Ishikawa (cell line): ENCODE measurements at regions not wholly inside any gene's neighbourhood (a gene's known extent, or its start where the extent isn't known, plus 50 kb on each side); places are given as distances from the start of the nearest gene placed in this dataset.
A peak's percentile ranks its signal among the peaks of the same experiment; 100 is the strongest.

Experiments
- CEBPB ChIP-seq: IDR thresholded peaks from 2 replicates; pipeline ENCODE4 v1.6.1; 2012
- CREB1 ChIP-seq: IDR thresholded peaks from 2 replicates; pipeline ENCODE4 v1.6.1; 2012; ENCODE audit warnings: low read depth
- EGR1 ChIP-seq: IDR thresholded peaks from 2 replicates; pipeline ENCODE4 v1.6.1; 2012
- EP300 ChIP-seq: IDR thresholded peaks from 2 replicates; pipeline ENCODE4 v1.6.1; 2012; ENCODE audit warnings: borderline replicate concordance
- FOXM1 ChIP-seq: IDR thresholded peaks from 2 replicates; pipeline ENCODE4 v1.6.1; 2012; ENCODE audit warnings: low read depth, borderline replicate concordance
- NFIC ChIP-seq: IDR thresholded peaks from 2 replicates; pipeline ENCODE4 v1.6.1; 2012
- RAD21 ChIP-seq: IDR thresholded peaks from 2 replicates; pipeline ENCODE4 v1.6.1; 2012; ENCODE audit warnings: low read depth
- TAF1 ChIP-seq: IDR thresholded peaks from 2 replicates; pipeline ENCODE4 v1.6.1; 2012; ENCODE audit warnings: low read depth, mild to moderate bottlenecking
- TCF12 ChIP-seq: IDR thresholded peaks from 2 replicates; pipeline ENCODE4 v1.6.1; 2012; ENCODE audit warnings: low read depth
- TEAD4 ChIP-seq: IDR thresholded peaks from 2 replicates; pipeline ENCODE4 v1.6.1; 2012
- YY1 ChIP-seq: IDR thresholded peaks from 2 replicates; pipeline ENCODE4 v1.6.1; 2012; ENCODE audit warnings: low read depth
- ZBTB7A ChIP-seq: IDR thresholded peaks from 2 replicates; pipeline ENCODE4 v1.6.1; 2012; ENCODE audit warnings: low read depth
- TF ChIP-seq, protein P1 (sequence below): IDR thresholded peaks from 2 replicates; pipeline ENCODE4 v1.6.1; 2012; ENCODE audit warnings: low read depth, mild to moderate bottlenecking
- TF ChIP-seq, protein P2 (sequence below): IDR thresholded peaks from 2 replicates; pipeline ENCODE4 v1.6.1; 2012
- TF ChIP-seq, protein P3 (sequence below): IDR thresholded peaks from 2 replicates; pipeline ENCODE4 v1.6.1; 2012

DNA sequence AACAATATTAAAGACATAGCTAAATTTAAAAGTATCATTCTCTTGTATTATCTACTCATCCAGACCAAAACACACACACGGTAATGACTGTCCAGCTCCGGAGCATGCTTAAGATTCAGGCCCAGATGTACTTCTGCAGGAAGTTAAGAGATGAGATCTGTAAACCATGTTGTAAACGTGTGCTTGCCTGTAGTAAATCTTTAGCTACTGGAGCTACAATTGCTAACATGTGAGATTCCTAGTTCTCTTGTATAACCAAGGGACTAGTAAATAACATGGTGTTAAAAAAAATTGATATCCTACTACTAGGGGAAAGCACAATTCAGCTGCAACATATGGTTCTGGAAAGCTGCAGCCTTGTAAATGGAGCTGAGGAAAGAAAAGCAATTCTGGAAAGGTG is 651.7 kb upstream of the CCDC54 start:
- TF ChIP-seq CEBPB (no peak), ZBTB7A (no peak), RAD21 (no peak), FOXM1 (no peak), EP300 (no peak), NFIC (no peak), YY1 (no peak), TAF1 (no peak), TEAD4 (no peak), TCF12 (no peak), CREB1 (no peak), EGR1 (no peak)
- TF ChIP-seq, protein P1, sequence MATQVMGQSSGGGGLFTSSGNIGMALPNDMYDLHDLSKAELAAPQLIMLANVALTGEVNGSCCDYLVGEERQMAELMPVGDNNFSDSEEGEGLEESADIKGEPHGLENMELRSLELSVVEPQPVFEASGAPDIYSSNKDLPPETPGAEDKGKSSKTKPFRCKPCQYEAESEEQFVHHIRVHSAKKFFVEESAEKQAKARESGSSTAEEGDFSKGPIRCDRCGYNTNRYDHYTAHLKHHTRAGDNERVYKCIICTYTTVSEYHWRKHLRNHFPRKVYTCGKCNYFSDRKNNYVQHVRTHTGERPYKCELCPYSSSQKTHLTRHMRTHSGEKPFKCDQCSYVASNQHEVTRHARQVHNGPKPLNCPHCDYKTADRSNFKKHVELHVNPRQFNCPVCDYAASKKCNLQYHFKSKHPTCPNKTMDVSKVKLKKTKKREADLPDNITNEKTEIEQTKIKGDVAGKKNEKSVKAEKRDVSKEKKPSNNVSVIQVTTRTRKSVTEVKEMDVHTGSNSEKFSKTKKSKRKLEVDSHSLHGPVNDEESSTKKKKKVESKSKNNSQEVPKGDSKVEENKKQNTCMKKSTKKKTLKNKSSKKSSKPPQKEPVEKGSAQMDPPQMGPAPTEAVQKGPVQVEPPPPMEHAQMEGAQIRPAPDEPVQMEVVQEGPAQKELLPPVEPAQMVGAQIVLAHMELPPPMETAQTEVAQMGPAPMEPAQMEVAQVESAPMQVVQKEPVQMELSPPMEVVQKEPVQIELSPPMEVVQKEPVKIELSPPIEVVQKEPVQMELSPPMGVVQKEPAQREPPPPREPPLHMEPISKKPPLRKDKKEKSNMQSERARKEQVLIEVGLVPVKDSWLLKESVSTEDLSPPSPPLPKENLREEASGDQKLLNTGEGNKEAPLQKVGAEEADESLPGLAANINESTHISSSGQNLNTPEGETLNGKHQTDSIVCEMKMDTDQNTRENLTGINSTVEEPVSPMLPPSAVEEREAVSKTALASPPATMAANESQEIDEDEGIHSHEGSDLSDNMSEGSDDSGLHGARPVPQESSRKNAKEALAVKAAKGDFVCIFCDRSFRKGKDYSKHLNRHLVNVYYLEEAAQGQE: no peak
- TF ChIP-seq, protein P2, sequence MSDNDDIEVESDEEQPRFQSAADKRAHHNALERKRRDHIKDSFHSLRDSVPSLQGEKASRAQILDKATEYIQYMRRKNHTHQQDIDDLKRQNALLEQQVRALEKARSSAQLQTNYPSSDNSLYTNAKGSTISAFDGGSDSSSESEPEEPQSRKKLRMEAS: no peak
- TF ChIP-seq, protein P3, sequence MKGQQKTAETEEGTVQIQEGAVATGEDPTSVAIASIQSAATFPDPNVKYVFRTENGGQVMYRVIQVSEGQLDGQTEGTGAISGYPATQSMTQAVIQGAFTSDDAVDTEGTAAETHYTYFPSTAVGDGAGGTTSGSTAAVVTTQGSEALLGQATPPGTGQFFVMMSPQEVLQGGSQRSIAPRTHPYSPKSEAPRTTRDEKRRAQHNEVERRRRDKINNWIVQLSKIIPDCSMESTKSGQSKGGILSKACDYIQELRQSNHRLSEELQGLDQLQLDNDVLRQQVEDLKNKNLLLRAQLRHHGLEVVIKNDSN: no peak

DNA sequence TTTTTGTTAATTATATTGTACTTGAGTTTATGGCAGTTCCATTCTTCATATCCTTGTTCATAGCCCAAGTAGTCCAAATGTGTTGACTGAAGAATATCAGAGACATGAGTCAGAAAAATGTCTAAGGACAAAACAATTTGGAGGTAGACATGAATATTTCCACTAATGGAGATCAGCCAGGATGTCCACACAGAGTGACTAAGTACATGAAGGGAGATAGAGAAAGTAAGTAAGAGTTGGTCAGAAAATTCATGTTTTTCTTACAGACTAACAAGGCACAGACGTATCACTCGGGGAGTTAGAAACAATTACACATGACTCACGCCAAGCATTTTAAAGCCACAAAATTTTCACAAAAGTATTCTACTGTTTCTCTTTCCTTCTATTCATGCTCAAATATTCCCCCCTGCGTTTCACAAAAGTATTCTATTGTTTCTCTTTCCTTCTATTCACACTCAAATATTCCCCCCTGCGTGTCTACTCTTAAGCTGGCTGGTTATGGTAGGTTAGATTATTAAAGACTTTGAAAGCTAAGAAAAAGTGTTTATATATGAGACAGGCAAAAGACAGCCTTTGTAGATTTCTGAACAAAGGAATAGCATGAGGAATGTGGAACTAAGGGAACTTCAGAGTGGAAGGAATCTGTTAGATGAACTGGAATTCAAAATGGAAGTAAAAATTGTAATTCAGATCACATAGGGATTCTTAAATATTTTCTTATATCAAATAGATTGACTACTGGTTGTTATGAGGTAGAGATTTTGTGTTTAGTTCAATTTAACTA is 648.7 kb upstream of the CCDC54 start:
- peak; percentile 82; the same call in 1 of the 2 replicates for TF ChIP-seq EP300
- TF ChIP-seq, protein P3: no peak
- no peak for TF ChIP-seq CEBPB
- peak; percentile 46 for TF ChIP-seq TEAD4
- TF ChIP-seq CREB1: no peak
- TF ChIP-seq NFIC: peak; percentile 59
- no peak for TF ChIP-seq EGR1
- TF ChIP-seq YY1: no peak
- TF ChIP-seq TCF12: peak; percentile 55; the same call in 1 of the 2 replicates
- TF ChIP-seq TAF1: no peak
- TF ChIP-seq, protein P1: no peak
- no peak for TF ChIP-seq RAD21
- TF ChIP-seq FOXM1: peak; percentile 65; the same call in 1 of the 2 replicates

DNA sequence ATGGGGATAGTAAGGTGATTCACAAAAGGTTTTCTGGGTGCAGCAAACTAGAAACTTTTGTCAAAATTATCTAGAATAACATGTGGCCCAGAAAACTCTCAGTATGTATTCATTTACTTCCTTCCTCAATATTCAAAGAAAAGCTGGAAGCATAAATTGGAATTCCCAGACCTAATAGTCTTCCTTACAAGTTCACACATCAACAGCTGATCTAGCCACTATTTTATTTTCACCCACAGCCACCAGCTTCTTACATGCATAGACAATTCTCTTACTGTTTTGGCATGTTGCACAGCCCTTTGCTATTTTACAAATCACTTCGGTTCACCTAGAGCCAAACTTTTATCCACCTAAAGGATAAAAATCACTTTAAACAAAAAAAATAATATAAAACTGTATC is 647.8 kb upstream of the CCDC54 start:
- TF ChIP-seq, protein P3: no peak
- TF ChIP-seq, protein P2: no peak
- no peak for TF ChIP-seq RAD21
- no peak for TF ChIP-seq EGR1
- no peak for TF ChIP-seq TAF1
- no peak for TF ChIP-seq TCF12
- TF ChIP-seq TEAD4: no peak
- no peak for TF ChIP-seq EP300
- no peak for TF ChIP-seq CREB1
- no peak for TF ChIP-seq ZBTB7A

DNA sequence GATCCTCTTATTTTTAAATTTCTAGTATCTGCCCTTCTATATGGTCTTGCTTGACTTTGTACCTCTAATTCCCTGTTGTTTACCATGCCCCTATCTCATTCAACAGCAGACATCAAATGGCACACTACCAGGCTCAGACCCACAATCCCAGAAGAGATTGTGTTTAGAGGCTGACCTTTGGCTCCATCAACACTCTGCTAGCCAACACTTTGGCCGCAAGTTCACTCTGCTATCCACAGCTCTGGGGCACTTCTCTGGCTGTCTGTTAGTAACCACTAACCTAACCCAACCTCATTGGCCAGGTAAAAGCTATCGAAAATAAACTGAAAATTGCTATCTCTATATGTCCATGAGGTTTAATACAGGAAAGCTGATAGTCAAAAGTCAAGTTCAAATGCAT is 646.0 kb upstream of the CCDC54 start:
- TF ChIP-seq, protein P3: no peak
- TF ChIP-seq, protein P2: no peak
- TF ChIP-seq YY1 (no peak), NFIC (no peak), CREB1 (no peak), TEAD4 (no peak), RAD21 (no peak), EGR1 (no peak), ZBTB7A (no peak), FOXM1 (no peak), TAF1 (no peak)

DNA sequence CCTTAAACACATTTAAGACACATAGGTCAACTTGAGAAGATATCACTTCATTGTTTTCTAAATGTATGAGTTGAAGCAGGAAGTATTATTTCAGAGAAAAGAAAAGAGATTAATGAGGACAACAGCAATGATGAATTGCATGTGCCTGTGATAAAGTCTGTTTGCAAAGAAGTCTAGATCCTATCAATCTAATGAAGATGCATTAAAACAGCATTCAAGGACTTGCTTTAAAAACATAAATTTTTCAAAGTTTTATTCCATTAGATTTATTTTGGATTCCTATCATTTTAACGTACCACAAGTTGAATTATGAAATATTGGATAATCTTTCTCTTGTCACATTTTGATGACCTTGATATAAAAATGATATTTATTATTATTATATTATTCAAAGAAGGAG is 642.5 kb upstream of the CCDC54 start:
- TF ChIP-seq RAD21 (no peak), CREB1 (no peak), YY1 (no peak), TAF1 (no peak), EP300 (no peak)
- TF ChIP-seq, protein P3: no peak
- TF ChIP-seq, protein P1: no peak
- TF ChIP-seq, protein P2: no peak
